AG04449 (cell line): ENCODE measurements at regions not wholly inside any gene's neighbourhood (a gene's known extent, or its start where the extent isn't known, plus 50 kb on each side); places are given as distances from the start of the nearest gene placed in this dataset.
"Not testable (repeated sequence)": the region's sequence is repeated elsewhere in the genome, so short reads cannot be mapped to it uniquely, and the experiment has no call there.

Experiments used
- CTCF ChIA-PET: fragments of 350-600 bp; formaldehyde crosslinking; extraction: SDS; loops from one replicate; lab custom pipeline; 2021; ENCODE audit warnings: antibody characterized with exemption; lab: Yijun Ruan, JAX
- POLR2A ChIA-PET: fragments of 400-600, 350-600 bp; formaldehyde crosslinking; extraction: SDS; loops from one replicate; lab custom pipeline; 2020; ENCODE audit warnings: antibody characterized with exemption, inconsistent platforms; lab: Yijun Ruan, JAX
- DNase-seq: peaks from one replicate; pipeline ENCODE4 v3.0.0-alpha.2; 2010; ENCODE audit warnings: low read depth, low spot score
- H3K4me3 ChIP-seq: 2 replicates; pipeline ENCODE4 v1.5.1; 2011; ENCODE audit warnings: low read depth, mild to moderate bottlenecking, control low read depth, low read length
- TF ChIP-seq, protein P1 (sequence below): IDR thresholded peaks from one replicate; pipeline ENCODE4 v1.5.1; 2011; ENCODE audit warnings: mild to moderate bottlenecking, moderate library complexity, low read length, control low read depth, inconsistent platforms; ENCODE audit not compliant: insufficient read depth; ENCODE audit errors: missing control alignments

DNA sequence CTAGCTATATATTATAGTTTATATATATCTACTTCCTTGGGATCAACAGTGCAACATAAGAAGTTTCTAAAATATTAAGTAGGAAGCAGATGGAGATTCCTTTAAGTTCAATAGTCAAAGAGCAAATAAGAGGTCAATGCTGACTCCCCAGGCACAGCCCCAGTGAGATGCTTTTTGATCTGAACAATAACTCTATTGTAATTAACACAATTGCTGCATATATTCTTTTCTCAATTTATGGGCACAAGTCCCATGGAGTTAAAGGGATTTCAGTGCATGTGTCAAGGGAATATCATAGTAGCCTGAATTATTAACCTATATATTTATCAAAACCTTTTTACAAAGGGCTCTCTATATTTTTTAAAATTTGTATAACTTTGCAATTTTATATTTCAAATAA is 180.8 kb downstream of the SPRY2 start:
- ChIA-PET CTCF (interaction anchor here (0.9 kb wide), 1 partner anchor 30 kb away, joined by 3 read pairs; no protein-coding TSS in a partner anchor), POLR2A (no interaction called here)
- TF ChIP-seq, protein P1, sequence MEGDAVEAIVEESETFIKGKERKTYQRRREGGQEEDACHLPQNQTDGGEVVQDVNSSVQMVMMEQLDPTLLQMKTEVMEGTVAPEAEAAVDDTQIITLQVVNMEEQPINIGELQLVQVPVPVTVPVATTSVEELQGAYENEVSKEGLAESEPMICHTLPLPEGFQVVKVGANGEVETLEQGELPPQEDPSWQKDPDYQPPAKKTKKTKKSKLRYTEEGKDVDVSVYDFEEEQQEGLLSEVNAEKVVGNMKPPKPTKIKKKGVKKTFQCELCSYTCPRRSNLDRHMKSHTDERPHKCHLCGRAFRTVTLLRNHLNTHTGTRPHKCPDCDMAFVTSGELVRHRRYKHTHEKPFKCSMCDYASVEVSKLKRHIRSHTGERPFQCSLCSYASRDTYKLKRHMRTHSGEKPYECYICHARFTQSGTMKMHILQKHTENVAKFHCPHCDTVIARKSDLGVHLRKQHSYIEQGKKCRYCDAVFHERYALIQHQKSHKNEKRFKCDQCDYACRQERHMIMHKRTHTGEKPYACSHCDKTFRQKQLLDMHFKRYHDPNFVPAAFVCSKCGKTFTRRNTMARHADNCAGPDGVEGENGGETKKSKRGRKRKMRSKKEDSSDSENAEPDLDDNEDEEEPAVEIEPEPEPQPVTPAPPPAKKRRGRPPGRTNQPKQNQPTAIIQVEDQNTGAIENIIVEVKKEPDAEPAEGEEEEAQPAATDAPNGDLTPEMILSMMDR: no peak
- no peak overlapping the region for H3K4me3 ChIP-seq
- no peak for DNase-seq

DNA sequence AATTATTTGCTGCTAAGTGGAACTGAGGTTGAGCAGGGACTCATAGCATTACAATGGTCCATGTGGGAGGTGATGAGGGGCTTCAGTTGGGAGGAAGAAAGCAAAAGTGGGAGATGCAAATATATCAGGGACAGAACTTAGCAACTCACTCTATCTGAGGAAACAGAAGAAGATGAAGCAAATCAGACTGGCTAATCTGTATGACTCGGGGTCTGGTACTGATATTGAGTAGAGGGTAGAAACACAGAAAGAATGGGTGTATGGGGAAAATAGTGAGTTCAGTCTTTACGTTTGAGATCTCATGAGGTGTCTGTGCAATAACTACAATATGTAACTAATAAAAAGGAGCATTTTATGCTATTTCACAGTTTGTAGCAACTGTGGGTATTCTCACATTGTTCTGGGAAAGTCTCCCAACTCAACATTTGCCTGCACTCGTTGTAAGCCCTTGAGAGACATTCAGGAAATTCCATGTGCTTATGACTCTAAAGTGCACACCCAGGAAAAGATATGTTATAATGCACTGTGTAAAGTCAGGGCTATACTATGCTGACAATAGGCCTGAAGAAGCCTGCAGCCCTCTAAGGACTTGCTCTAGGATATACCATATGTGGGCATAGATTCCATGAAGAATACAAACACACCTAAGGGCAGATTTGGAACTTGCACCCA is 183.5 kb downstream of the SPRY2 start:
- H3K4me3 ChIP-seq: no peak overlapping the region
- POLR2A ChIA-PET: no interaction called here
- peak; percentile 55 for DNase-seq
- TF ChIP-seq, protein P1: no peak
- CTCF ChIA-PET: no interaction called here

DNA sequence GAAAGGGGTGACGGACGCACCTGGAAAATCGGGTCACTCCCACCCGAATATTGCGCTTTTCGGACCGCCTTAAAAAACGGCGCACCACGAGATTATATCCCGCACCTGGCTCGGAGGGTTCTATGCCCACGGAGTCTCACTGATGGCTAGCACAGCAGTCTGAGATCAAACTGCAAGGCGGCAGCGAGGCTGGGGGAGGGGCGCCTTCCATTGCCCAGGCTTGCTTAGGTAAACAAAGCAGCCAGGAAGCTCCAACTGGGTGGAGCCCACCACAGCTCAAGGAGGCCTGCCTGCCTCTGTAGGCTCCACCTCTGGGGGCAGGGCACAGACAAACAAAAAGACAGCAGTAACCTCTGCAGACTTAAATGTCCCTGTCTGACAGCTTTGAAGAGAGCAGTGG is 188.8 kb downstream of the SPRY2 start:
- CTCF ChIA-PET, H3K4me3 ChIP-seq, POLR2A ChIA-PET, DNase-seq: not testable (repeated sequence)

DNA sequence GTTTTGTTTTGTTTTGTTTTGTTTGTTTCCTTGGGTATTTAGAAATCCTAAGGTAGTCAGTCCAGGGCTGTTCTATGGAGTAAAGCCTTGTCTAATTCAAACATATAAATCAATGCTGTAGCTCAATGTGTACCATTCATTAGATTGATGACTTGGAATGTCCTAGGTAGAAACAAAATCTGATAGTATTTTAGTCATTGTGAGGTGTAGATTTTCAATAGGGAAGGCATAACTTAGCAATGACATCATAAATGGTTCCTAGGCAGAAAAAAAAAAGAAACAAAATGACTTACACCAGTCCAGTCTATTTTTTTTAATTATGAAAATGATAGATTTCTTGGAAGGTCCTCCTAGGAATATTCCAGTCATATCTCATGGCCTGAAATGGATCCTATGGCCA is 189.9 kb downstream of the SPRY2 start:
- POLR2A ChIA-PET: no interaction called here
- no peak overlapping the region for H3K4me3 ChIP-seq
- CTCF ChIA-PET: no interaction called here
- TF ChIP-seq, protein P1: no peak
- no peak for DNase-seq

DNA sequence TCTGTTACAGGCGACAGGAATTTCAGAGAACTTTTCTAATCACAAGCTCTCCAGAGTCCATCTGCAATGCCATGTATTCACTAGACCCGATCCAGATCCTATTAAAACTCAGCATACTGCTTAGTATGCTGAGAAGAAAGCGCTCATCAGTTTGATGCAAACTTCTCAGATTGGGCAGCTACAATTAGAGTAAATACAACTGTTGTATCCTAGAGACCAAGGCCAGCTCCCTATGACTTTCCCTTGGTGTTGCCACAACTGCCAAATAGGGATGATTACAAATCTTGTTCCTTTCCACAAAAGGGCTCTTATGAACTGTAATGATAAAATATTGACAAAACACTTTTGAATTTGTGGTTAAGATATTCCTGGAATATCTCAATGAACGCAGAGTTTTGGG is 191.2 kb downstream of the SPRY2 start:
- TF ChIP-seq, protein P1: no peak
- CTCF ChIA-PET: no interaction called here
- no peak overlapping the region for H3K4me3 ChIP-seq
- DNase-seq: no peak
- POLR2A ChIA-PET: no interaction called here

DNA sequence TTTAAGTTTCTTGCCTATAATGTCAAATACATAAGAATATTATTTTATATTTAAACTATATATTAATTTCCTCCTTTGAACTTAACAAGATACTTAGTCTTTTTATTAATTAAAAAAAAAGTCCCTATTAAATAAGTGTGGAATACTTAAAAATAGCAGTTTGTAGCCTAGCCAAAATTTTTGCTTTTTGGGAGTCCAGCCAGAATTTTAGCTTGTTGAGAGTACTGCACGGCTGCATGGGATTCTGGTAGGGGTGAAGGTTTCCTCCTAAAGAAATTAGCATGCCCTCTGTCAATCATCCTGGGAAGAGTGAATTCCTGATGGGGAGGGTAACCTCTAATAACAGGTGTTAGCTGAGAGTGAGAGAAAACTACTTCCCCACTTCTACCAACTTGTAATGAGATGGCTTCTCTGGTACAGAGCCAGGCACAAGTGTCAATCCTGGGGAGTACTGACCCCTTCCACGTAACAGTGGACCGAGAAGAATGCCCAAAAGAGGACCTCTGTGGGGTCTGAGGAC is 195.7 kb downstream of the SPRY2 start:
- no peak overlapping the region for H3K4me3 ChIP-seq
- ChIA-PET POLR2A (no interaction called here), CTCF (no interaction called here)
- TF ChIP-seq, protein P1: no peak
- DNase-seq: no peak

DNA sequence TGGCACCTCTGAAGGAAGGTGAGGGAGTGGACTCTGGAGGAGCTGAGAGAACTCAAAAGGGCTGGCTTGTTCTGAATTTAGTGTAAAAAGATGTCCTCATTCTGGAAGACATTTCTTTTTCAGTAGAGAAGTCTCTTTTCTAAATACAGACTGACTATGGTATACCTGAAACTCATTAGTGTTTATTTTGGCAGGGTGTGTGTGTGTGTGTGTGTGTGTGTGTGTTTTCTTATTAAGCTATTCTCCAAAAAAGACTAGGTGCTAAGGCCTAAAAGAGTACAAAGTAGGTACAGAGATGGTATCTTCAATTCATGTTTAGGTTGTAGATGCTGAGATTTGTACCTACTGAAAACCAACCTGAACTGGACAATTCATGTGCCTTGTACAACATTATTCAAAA is 196.4 kb downstream of the SPRY2 start:
- no peak overlapping the region for H3K4me3 ChIP-seq
- TF ChIP-seq, protein P1: no peak
- CTCF ChIA-PET: interaction anchor here (1.3 kb wide), 1 partner anchor 155 kb away, joined by 3 read pairs; no protein-coding TSS in a partner anchor
- POLR2A ChIA-PET: no interaction called here
- no peak for DNase-seq
